Gastroesophageal sphincter (tissue), 3 donors: ENCODE measurements at regions not wholly inside any gene's neighbourhood (a gene's known extent, or its start where the extent isn't known, plus 50 kb on each side); places are given as distances from the start of the nearest gene placed in this dataset.

Experiments
- CTCF ChIP-seq, 4 experiments: fragments of 200-600 bp in 2 of 4; fragments of 450-650 bp in 2 of 4; sonication (generic) in 1 of 4; IDR thresholded peaks; one replicate each; pipeline ENCODE4 v1.5.1; 2017 to 2019; ENCODE audit warnings: antibody characterized with exemption in 4 of 4, mild to moderate bottlenecking in 2 of 4, moderate library complexity in 2 of 4
- POLR2A ChIP-seq, 2 donors: fragments of 450-650 bp; IDR thresholded peaks; one replicate each; pipeline ENCODE4 v1.6.1; 2017; ENCODE audit warnings: antibody characterized with exemption in 2 of 2, mild to moderate bottlenecking in 2 of 2, moderate library complexity in 1 of 2
- POLR2AphosphoS5 ChIP-seq: sonication (generic); formaldehyde crosslinking; IDR thresholded peaks from one replicate; pipeline ENCODE4 v1.6.1; 2017; ENCODE audit warnings: antibody characterized with exemption

GRCh38 chr5:60026161-60026560 is 132.6 kb upstream of the PDE4D start:
- TF ChIP-seq CTCF (IDR thresholded peaks at IDR 0.05), result no peak
- no peak for TF ChIP-seq POLR2AphosphoS5
- TF ChIP-seq POLR2A (IDR thresholded peaks at IDR 0.05), result no peak
